HepG2 (cell line): ENCODE measurements at regions not wholly inside any gene's neighbourhood (a gene's known extent, or its start where the extent isn't known, plus 50 kb on each side); places are given as distances from the start of the nearest gene placed in this dataset.

Experiments
- ATAC-seq: fragments of 200-7000 bp; cut with Tn5 transposase; 3 replicates; pipeline ENCODE4 v1.9.1; 2020; ENCODE audit warnings: mild to moderate bottlenecking, moderate library complexity
- BruUV-seq: library from RNA; stranded (reverse); fragments of 400-500 nt; replicated peaks from 2 replicates; lab custom pipeline; 2021; lab: Mats Ljungman, UMichigan
- CTCF ChIA-PET: fragments of 300-600 bp; formaldehyde crosslinking; extraction: SDS; loops from one replicate; lab custom pipeline; 2021; ENCODE audit warnings: low total read pairs, inconsistent platforms, low intra/inter-chr PET ratio; lab: Yijun Ruan, JAX
- POLR2A ChIA-PET: fragments of 350-600 bp; sonication (Branson Sonifier 250); formaldehyde crosslinking; loops from one replicate; lab custom pipeline; 2020; ENCODE audit warnings: antibody characterized with exemption, inconsistent platforms; lab: Yijun Ruan, JAX
- DNase-seq: peaks from one replicate; pipeline ENCODE4 v3.0.0-alpha.2; 2015; ENCODE audit warnings: low spot score
- FAIRE-seq: peaks from 3 replicates; lab custom pipeline; 2011; peaks lifted over from hg19 to GRCh38; lab: Jason Lieb, UNC
- H2AFZ ChIP-seq: one replicate; pipeline ENCODE4 v1.6.1; 2011; ENCODE audit warnings: low read length, inconsistent platforms
- H3K27ac ChIP-seq: fragments of 300-600 bp; 3 replicates; pipeline ENCODE4 v1.8.0; 2011; ENCODE audit warnings: mixed run types, mild to moderate bottlenecking, mixed read lengths, low read length, inconsistent platforms; ENCODE audit not compliant: insufficient read depth; ENCODE audit errors: extremely low read length
- H3K27me3 ChIP-seq, 2 experiments: fragments of 200-600 bp in 1 of 2; 2 replicates in 1 of 2; 3 replicates in 1 of 2; pipeline versions ENCODE4 v1.6.0 to v1.8.0; 2011; ENCODE audit warnings: low read length in 2 of 2, mild to moderate bottlenecking in 2 of 2, moderate library complexity in 2 of 2, inconsistent platforms in 1 of 2; ENCODE audit not compliant: insufficient read depth in 2 of 2, control insufficient read depth in 1 of 2
- H3K36me3 ChIP-seq, 2 experiments: fragments of 200-600 bp in 1 of 2; replicated peaks in 1 of 2; 2 replicates in 1 of 2; 3 replicates in 1 of 2; pipeline versions ENCODE4 v1.5.1 to v1.8.0; 2011; ENCODE audit warnings: low read length in 2 of 2, inconsistent platforms in 1 of 2; ENCODE audit not compliant: insufficient read depth in 2 of 2, control insufficient read depth in 1 of 2
- H3K4me1 ChIP-seq: 2 replicates; pipeline ENCODE4 v1.5.1; 2012; ENCODE audit warnings: low read length, inconsistent platforms; ENCODE audit not compliant: insufficient read depth
- H3K4me2 ChIP-seq: 2 replicates; pipeline ENCODE4 v1.6.0; 2011; ENCODE audit warnings: low read depth, low read length, inconsistent platforms
- H3K4me3 ChIP-seq, 3 experiments: fragments of 200-600 bp in 1 of 3; sonication (generic), shearing (Covaris generic) in 1 of 3; replicated peaks in 1 of 3; 2 replicates each; pipeline ENCODE4 v1.5.1; 2011 to 2016; ENCODE audit warnings: low read length in 3 of 3, inconsistent platforms in 2 of 3, low read depth in 2 of 3, mild to moderate bottlenecking in 2 of 3, control low read depth in 1 of 3, mixed read lengths in 1 of 3; ENCODE audit not compliant: insufficient read depth in 1 of 3
- H3K79me2 ChIP-seq: one replicate; pipeline ENCODE4 v1.6.1; 2011; ENCODE audit warnings: low read length, inconsistent platforms; ENCODE audit not compliant: insufficient read depth
- H3K9ac ChIP-seq: 2 replicates; pipeline ENCODE4 v1.6.0; 2011; ENCODE audit warnings: mild to moderate bottlenecking, low read depth, low read length, inconsistent platforms; ENCODE audit not compliant: insufficient read depth
- H3K9me3 ChIP-seq: 2 replicates; pipeline ENCODE4 v1.5.1; 2012; ENCODE audit warnings: mild to moderate bottlenecking, low read length
- H4K20me1 ChIP-seq: 2 replicates; pipeline ENCODE4 v1.6.0; 2011; ENCODE audit warnings: inconsistent platforms, mild to moderate bottlenecking, low read length, moderate library complexity; ENCODE audit not compliant: insufficient read depth
- AHDC1 ChIP-seq: sonication (generic); formaldehyde crosslinking; IDR thresholded peaks from 2 replicates; pipeline ENCODE4 v1.5.1; 2020; ENCODE audit warnings: mild to moderate bottlenecking, missing genetic modification reagents, borderline replicate concordance
- EEA1 ChIP-seq: sonication (generic); formaldehyde crosslinking; IDR thresholded peaks from 2 replicates; pipeline ENCODE4 v1.5.1; 2020; ENCODE audit warnings: mild to moderate bottlenecking, missing genetic modification reagents, borderline replicate concordance
- HCFC1 ChIP-seq: fragments of 150-350 bp; IDR thresholded peaks from 2 replicates; pipeline ENCODE4 v1.6.1; 2014; ENCODE audit warnings: low read depth, low read length
- KDM5A ChIP-seq: fragments of 200-600 bp; sonication (generic); IDR thresholded peaks from 2 replicates; pipeline ENCODE4 v1.7.0; 2018; ENCODE audit warnings: antibody characterized with exemption, mild to moderate bottlenecking, low read length, borderline replicate concordance
- MAFK ChIP-seq, 2 experiments: IDR thresholded peaks in 1 of 2; conservative IDR thresholded peaks in 1 of 2; 2 replicates each; pipeline ENCODE4 v1.6.1; 2011; ENCODE audit warnings: improper control_type of control experiment in 2 of 2, low read length in 2 of 2
- RARG ChIP-seq: sonication (generic); formaldehyde crosslinking; IDR thresholded peaks from 2 replicates; pipeline ENCODE4 v1.4.0; 2020; ENCODE audit warnings: low read depth, mild to moderate bottlenecking, missing genetic modification reagents
- SMAD1 ChIP-seq: sonication (generic); formaldehyde crosslinking; IDR thresholded peaks from 2 replicates; pipeline ENCODE4 v1.4.0; 2020; ENCODE audit warnings: missing genetic modification reagents, low read depth, mild to moderate bottlenecking, borderline replicate concordance
- STAT6 ChIP-seq: sonication (generic); formaldehyde crosslinking; IDR thresholded peaks from 2 replicates; pipeline ENCODE4 v1.4.0; 2020; ENCODE audit warnings: missing genetic modification reagents, mild to moderate bottlenecking, borderline replicate concordance
- UBTF ChIP-seq: sonication (generic); formaldehyde crosslinking; IDR thresholded peaks from 2 replicates; pipeline ENCODE4 v1.4.0; 2020; ENCODE audit warnings: mild to moderate bottlenecking, missing genetic modification reagents
- XBP1 ChIP-seq: sonication (generic); formaldehyde crosslinking; IDR thresholded peaks from 2 replicates; pipeline ENCODE4 v1.5.0; 2020; ENCODE audit warnings: missing genetic modification reagents
- ZNF337 ChIP-seq: sonication (generic); formaldehyde crosslinking; IDR thresholded peaks from 2 replicates; pipeline ENCODE4 v1.5.1; 2020; ENCODE audit warnings: missing genetic modification reagents, low read depth, mild to moderate bottlenecking, borderline replicate concordance
- WGBS: methylation state at CpG from one replicate; pipeline ENCODE4 v1.1.6; 2017; ENCODE audit warnings: low lambda C conversion rate; 5-methylcytosine and 5-hydroxymethylcytosine counted together
- in situ Hi-C: cut with HindIII; loops from 2 replicates; pipeline ENCODE4 v1.10.0; 2017; ENCODE audit warnings: low pct_unique_long_range_greater_than_20kb; ENCODE audit not compliant: extremely low pct_ligation_motif_present
- intact Hi-C: fragments of 100-400 bp; cut with micrococcal nuclease; formaldehyde crosslinking; loops from one replicate; pipeline ENCODE4 v1.10.0; 2022; ENCODE audit not compliant: unreplicated experiment

GRCh38 chr1:223020770-223021169 lies 122.3 kb downstream of the TLR5 start (continued):
- TF ChIP-seq AHDC1 (CRISPR knock-in tag), result no peak

GRCh38 chr1:223022641-223023473 lies 120.2 kb downstream of the TLR5 start:
- Histone ChIP-seq H3K36me3 (no peaks in the 10 kb centered on the region), H3K4me1 (no peaks in the 10 kb centered on the region), H3K9ac (no peak overlapping the region)
- CTCF ChIA-PET, result no interaction called here
- 60% methylated on average over 4 of the region's 7 CpGs for WGBS
- DNase-seq, result no peak
- intact Hi-C loops, result no loop called here
- no peak for TF ChIP-seq EEA1
- TF ChIP-seq KDM5A, result no peak
- no peak for TF ChIP-seq STAT6
- TF ChIP-seq MAFK (conservative IDR thresholded peaks at IDR 0.05 in 1 of 2, IDR thresholded peaks at IDR 0.05 in 1 of 2; ENCODE audit: low read length in 2 of 2), result no peak
- no peak for TF ChIP-seq XBP1
- no peak for TF ChIP-seq SMAD1 (CRISPR knock-in tag)
- TF ChIP-seq RARG, result no peak
- no peak for TF ChIP-seq ZNF337 (CRISPR knock-in tag)
- no peak for TF ChIP-seq HCFC1
- no peak for TF ChIP-seq UBTF (CRISPR knock-in tag)
- TF ChIP-seq, all 625 proteins: peak for 0
- Histone ChIP-seq H3K9me3 (no peaks in the 10 kb centered on the region), H2AFZ (no peak overlapping the region), H4K20me1 (no peaks in the 10 kb centered on the region), H3K27ac (no peak overlapping the region), H3K79me2 (no peaks in the 10 kb centered on the region), H3K27me3 (peaks cover 0 to 11% of the 10 kb centered on the region in 2 experiments; a peak in 2 of 5 replicates), H3K4me3 (no peak overlapping the region), H3K4me2 (no peak overlapping the region)
- ATAC-seq, result peak; percentile 34
- BruUV-seq, result no TSS peak
- FAIRE-seq, result no peak
- POLR2A ChIA-PET, result no interaction called here
- in situ Hi-C loops, result no loop called here
